ENCODE measurements at regions not wholly inside any gene's neighbourhood (a gene's known extent, or its start where the extent isn't known, plus 50 kb on each side); places are given as distances from the start of the nearest gene placed in this dataset.
A peak's percentile ranks its signal among the peaks of the same experiment; 100 is the strongest.

GRCh38 chr5:82859451-82860140, 217.6 kb downstream of the TMEM167A start:
- H4K5ac ChIP-seq (ENCODE audit: insufficient read length, low read depth, low read length) = no peak overlapping the region
- H3K27ac ChIP-seq (ENCODE audit: low read depth, low read length) = no peak overlapping the region
- H3K79me1 ChIP-seq (ENCODE audit: low read depth, low read length) = no peaks in the 10 kb centered on the region
- H4K8ac ChIP-seq (ENCODE audit: extremely low read depth, insufficient read depth, low read length) = no peak overlapping the region
- no peak overlapping the region for H2BK20ac ChIP-seq (ENCODE audit: low read length)
- H3K79me2 ChIP-seq (ENCODE audit: control insufficient read depth in 1 of 2, insufficient read depth in 2 of 2, low read length in 2 of 2) = no peaks in the 10 kb centered on the region
- H3K4ac ChIP-seq (replicated peaks; ENCODE audit: insufficient read length, low read depth, low read length) = no peak overlapping the region
- no peak for FAIRE-seq
- no peak overlapping the region for H3K18ac ChIP-seq (ENCODE audit: extremely low read depth, low read length)
- H4K91ac ChIP-seq (replicated peaks; ENCODE audit: insufficient read length, low read length) = no peak overlapping the region
- H2AFZ ChIP-seq (ENCODE audit: low read length) = no peak overlapping the region
- no peak for TF ChIP-seq KDM5A (IDR thresholded peaks at IDR 0.05; ENCODE audit: low read length)
- TF ChIP-seq HDAC2 (IDR thresholded peaks at IDR 0.05; ENCODE audit: borderline replicate concordance in 1 of 2, low read depth in 2 of 2, low read length in 2 of 2) = no peak
- no peak for TF ChIP-seq BACH1 (IDR thresholded peaks at IDR 0.05; ENCODE audit: low read length)
- peak overlapping the region in 1 of 2 experiments; percentile 53; a peak in 2 of 4 replicates for H3K4me2 ChIP-seq (ENCODE audit: insufficient read depth in 1 of 2, low read depth in 2 of 2, low read length in 2 of 2)
- H2BK120ac ChIP-seq (replicated peaks; ENCODE audit: low read depth, low read length) = no peak overlapping the region
- H3K9ac ChIP-seq (replicated peaks in 1 of 4; ENCODE audit: extremely low read depth in 1 of 4, low read depth in 3 of 4, low read length in 3 of 4) = no peak overlapping the region
- H3K23me2 ChIP-seq (ENCODE audit: low read depth, low read length) = no peaks in the 10 kb centered on the region
- no peaks in the 10 kb centered on the region for H3K36me3 ChIP-seq (ENCODE audit: control insufficient read depth in 2 of 4, insufficient read depth in 4 of 4, low read length in 3 of 4)
- H3K14ac ChIP-seq (ENCODE audit: insufficient read length) = no peak overlapping the region
- no peak overlapping the region for H3K4me3 ChIP-seq (ENCODE audit: extremely low read depth in 1 of 4, insufficient read depth in 2 of 4, low read depth in 3 of 4, low read length in 4 of 4)
- H3K4me1 ChIP-seq (replicated peaks in 1 of 4; ENCODE audit: control insufficient read depth in 3 of 4, insufficient read depth in 4 of 4, low read length in 3 of 4) = peaks cover 0 to 11% (median 2%) of the 10 kb centered on the region in 4 experiments; a peak in 2 of 7 replicates
- no peak overlapping the region for H3K23ac ChIP-seq (ENCODE audit: insufficient read length)
- no peaks in the 10 kb centered on the region for H4K20me1 ChIP-seq (replicated peaks in 1 of 2; ENCODE audit: control insufficient read depth in 1 of 2, insufficient read depth in 2 of 2, low read length in 2 of 2)
- no peaks in the 10 kb centered on the region for H3K27me3 ChIP-seq (replicated peaks in 1 of 4; ENCODE audit: control insufficient read depth in 3 of 4, extremely low read depth in 1 of 4, insufficient read depth in 3 of 4, low read length in 3 of 4)
- no peak overlapping the region for H2AK5ac ChIP-seq (ENCODE audit: low read depth, low read length)
- H3K56ac ChIP-seq (replicated peaks; ENCODE audit: insufficient read length, low read depth, low read length) = no peak overlapping the region
- H3K9me3 ChIP-seq (ENCODE audit: insufficient read depth in 2 of 2, low read depth in 1 of 2, low read length in 1 of 2) = no peaks in the 10 kb centered on the region
- H2BK5ac ChIP-seq (ENCODE audit: low read depth, low read length) = no peak overlapping the region
- WGBS, 2 experiments (ENCODE audit: extremely low coverage in 1 of 2, insufficient coverage in 1 of 2, insufficient read length in 1 of 2, insufficient replicate concordance in 2 of 2, low coverage in 1 of 2, low lambda C conversion rate in 2 of 2, missing lambda C conversion rate in 1 of 2) = 75% methylated on average over 8 of the region's 8 CpGs; no CpG with 5 or more reads in 1 of the 2 experiments
- no peak overlapping the region for H2BK15ac ChIP-seq (ENCODE audit: low read length)
- DNase-seq (ENCODE audit: low read depth in 1 of 2, low spot score in 2 of 2) = no peak
- POLR2A ChIA-PET (ENCODE audit: partially characterized antibody) = interaction anchor here (0.9 kb wide), 1 partner anchor 23 kb away, joined by 3 read pairs; no protein-coding TSS in a partner anchor
- H2BK12ac ChIP-seq (ENCODE audit: low read depth, low read length) = no peak overlapping the region
- CTCF ChIA-PET (ENCODE audit: partially characterized antibody) = interaction anchor here (0.8 to 1.5 kb wide), 3 partner anchors 9 to 364 kb away, joined by 3 read pairs; no protein-coding TSS in a partner anchor

All from H1 (cell line).